HepG2 (cell line): ENCODE measurements at regions not wholly inside any gene's neighbourhood (a gene's known extent, or its start where the extent isn't known, plus 50 kb on each side); places are given as distances from the start of the nearest gene placed in this dataset.

Experiments
- NFYB ChIP-seq: sonication (generic); formaldehyde crosslinking; IDR thresholded peaks from 2 replicates; pipeline ENCODE4 v1.4.0; 2020; ENCODE audit warnings: missing genetic modification reagents
- RBAK ChIP-seq: sonication (generic); formaldehyde crosslinking; IDR thresholded peaks from 2 replicates; pipeline ENCODE4 v1.5.1; 2020; ENCODE audit warnings: mild to moderate bottlenecking, missing genetic modification reagents
- ZBTB42 ChIP-seq: sonication (generic); formaldehyde crosslinking; IDR thresholded peaks from 2 replicates; pipeline ENCODE4 v1.5.0; 2020; ENCODE audit warnings: mild to moderate bottlenecking, missing genetic modification reagents

GRCh38 chr1:163928069-163928468 is 606.3 kb downstream of the NUF2 start:
- TF ChIP-seq ZBTB42 (CRISPR knock-in tag) (no peak), RBAK (CRISPR knock-in tag) (no peak), NFYB (CRISPR knock-in tag) (no peak)
